Caki2 (cell line): ENCODE measurements at regions not wholly inside any gene's neighbourhood (a gene's known extent, or its start where the extent isn't known, plus 50 kb on each side); places are given as distances from the start of the nearest gene placed in this dataset.
"Not testable (repeated sequence)": the region's sequence is repeated elsewhere in the genome, so short reads cannot be mapped to it uniquely, and the experiment has no call there.

ENCODE experiments used
- DNase-seq: peaks from one replicate; pipeline ENCODE4 v3.0.0-alpha.2; 2015; ENCODE audit warnings: low read depth
- in situ Hi-C: cut with HindIII; loops from 2 replicates; pipeline ENCODE4 v1.10.0; 2016; ENCODE audit warnings: low sequenced_read_pairs, low pct_unique_long_range_greater_than_20kb, mixed read lengths

GRCh38 chr11:24240496-24241175 lies 256.2 kb upstream of the LUZP2 start:
- DNase-seq = no peak
- in situ Hi-C loops = no loop called here

- in situ Hi-C loops = no loop called here
- DNase-seq = no peak
These were observed 250.1 kb upstream of the LUZP2 start for GRCh38 chr11:24246715-24247114.

GRCh38 chr11:24247846-24248245 lies 249.0 kb upstream of the LUZP2 start:
- DNase-seq = no peak
- in situ Hi-C loops = no loop called here

- in situ Hi-C loops = no loop called here
- DNase-seq = no peak
These were observed 246.9 kb upstream of the LUZP2 start for GRCh38 chr11:24249921-24250320.

- DNase-seq = no peak
- in situ Hi-C loops = no loop called here
These were observed 243.6 kb upstream of the LUZP2 start for GRCh38 chr11:24253237-24253760.

- DNase-seq = no peak
- in situ Hi-C loops = no loop called here
These were observed 232.0 kb upstream of the LUZP2 start for GRCh38 chr11:24264868-24265267.

GRCh38 chr11:24267014-24267413 lies 229.8 kb upstream of the LUZP2 start:
- in situ Hi-C loops = no loop called here
- DNase-seq = no peak

- in situ Hi-C loops = no loop called here
- no peak for DNase-seq
These were observed 225.1 kb upstream of the LUZP2 start for GRCh38 chr11:24271798-24272197.

- in situ Hi-C loops, DNase-seq: not testable (repeated sequence)
These were observed 222.6 kb upstream of the LUZP2 start for GRCh38 chr11:24274214-24274781.

GRCh38 chr11:24286238-24286637 lies 210.6 kb upstream of the LUZP2 start:
- no peak for DNase-seq

GRCh38 chr11:24289301-24289700 lies 207.6 kb upstream of the LUZP2 start:
- in situ Hi-C loops = no loop called here
- DNase-seq = no peak

More at GRCh38 chr11:24286238-24286637, 210.6 kb upstream of the LUZP2 start:
- in situ Hi-C loops = no loop called here

- in situ Hi-C loops = no loop called here
- no peak for DNase-seq
These were observed 202.9 kb upstream of the LUZP2 start for GRCh38 chr11:24293964-24294363.

- DNase-seq = no peak
- in situ Hi-C loops = no loop called here
These were observed 201.5 kb upstream of the LUZP2 start for GRCh38 chr11:24295360-24295759.

- no peak for DNase-seq
- in situ Hi-C loops = no loop called here
These were observed 199.4 kb upstream of the LUZP2 start for GRCh38 chr11:24297461-24297860.

- no peak for DNase-seq
- in situ Hi-C loops = no loop called here
These were observed 198.7 kb upstream of the LUZP2 start for GRCh38 chr11:24298146-24298545.

GRCh38 chr11:24311974-24312373 lies 184.9 kb upstream of the LUZP2 start:
- in situ Hi-C loops = no loop called here
- DNase-seq = no peak

GRCh38 chr11:24312464-24313238 lies 184.2 kb upstream of the LUZP2 start:
- no peak for DNase-seq
- in situ Hi-C loops = no loop called here

GRCh38 chr11:24321229-24321628 lies 175.6 kb upstream of the LUZP2 start:
- DNase-seq = no peak
- in situ Hi-C loops = no loop called here

- in situ Hi-C loops = no loop called here
- DNase-seq = no peak
These were observed 172.6 kb upstream of the LUZP2 start for GRCh38 chr11:24324211-24324610.
